H9 (cell line): ENCODE measurements at regions not wholly inside any gene's neighbourhood (a gene's known extent, or its start where the extent isn't known, plus 50 kb on each side); places are given as distances from the start of the nearest gene placed in this dataset.

Experiments used
- DNase-seq: peaks from one replicate; pipeline ENCODE4 v3.0.0-alpha.2; 2017
- H2AFZ ChIP-seq: one replicate; pipeline ENCODE4 v1.6.1; 2013; ENCODE audit warnings: mild to moderate bottlenecking, low read length, control low read depth, moderate library complexity
- H2AK5ac ChIP-seq: 2 replicates; pipeline ENCODE4 v1.6.1; 2013; ENCODE audit warnings: low read length, control low read depth, mixed read lengths; ENCODE audit not compliant: insufficient read length
- H2BK120ac ChIP-seq: one replicate; pipeline ENCODE4 v1.6.1; 2013; ENCODE audit warnings: low read depth, mild to moderate bottlenecking, low read length, control low read depth, inconsistent platforms; ENCODE audit not compliant: poor library complexity, severe bottlenecking
- H2BK12ac ChIP-seq: 2 replicates; pipeline ENCODE4 v1.6.1; 2013; ENCODE audit warnings: low read length, control low read depth, mixed read lengths, low read depth; ENCODE audit not compliant: insufficient read length
- H2BK15ac ChIP-seq: 2 replicates; pipeline ENCODE4 v1.6.1; 2013; ENCODE audit warnings: low read depth, low read length, control low read depth
- H2BK20ac ChIP-seq: one replicate; pipeline ENCODE4 v1.6.1; 2013; ENCODE audit warnings: low read depth, mild to moderate bottlenecking, low read length, control low read depth, inconsistent platforms; ENCODE audit not compliant: poor library complexity, severe bottlenecking
- H2BK5ac ChIP-seq: 2 replicates; pipeline ENCODE4 v1.6.1; 2013; ENCODE audit warnings: low read length, control low read depth, mixed read lengths; ENCODE audit not compliant: insufficient read length
- H3K14ac ChIP-seq: 2 replicates; pipeline ENCODE4 v1.6.1; 2013; ENCODE audit warnings: low read length, control low read depth; ENCODE audit not compliant: insufficient read depth
- H3K18ac ChIP-seq: 2 replicates; pipeline ENCODE4 v1.6.1; 2013; ENCODE audit warnings: low read depth, mild to moderate bottlenecking, mixed read lengths, low read length, control low read depth; ENCODE audit not compliant: insufficient read length
- H3K23ac ChIP-seq: 2 replicates; pipeline ENCODE4 v1.6.1; 2013; ENCODE audit warnings: low read length, control low read depth, mixed read lengths, low read depth; ENCODE audit not compliant: insufficient read length
- H3K23me2 ChIP-seq: 2 replicates; pipeline ENCODE4 v1.6.1; 2013; ENCODE audit warnings: low read depth, mild to moderate bottlenecking, mixed read lengths, low read length, control low read depth; ENCODE audit not compliant: insufficient read length, poor library complexity, severe bottlenecking
- H3K27ac ChIP-seq: 2 replicates; pipeline ENCODE4 v1.5.1; 2013; ENCODE audit warnings: low read length, control low read depth, mixed read lengths, low read depth; ENCODE audit not compliant: insufficient read length
- H3K27me3 ChIP-seq: 2 replicates; pipeline ENCODE4 v1.6.1; 2013; ENCODE audit warnings: low read length, control low read depth, inconsistent platforms; ENCODE audit not compliant: insufficient read depth
- H3K4ac ChIP-seq: 2 replicates; pipeline ENCODE4 v1.6.1; 2013; ENCODE audit warnings: low read depth, mild to moderate bottlenecking, control low read depth, inconsistent platforms, low read length, moderate library complexity
- H3K4me1 ChIP-seq: 2 replicates; pipeline ENCODE4 v1.6.1; 2013; ENCODE audit warnings: low read length, control low read depth, inconsistent platforms; ENCODE audit not compliant: insufficient read depth
- H3K4me2 ChIP-seq: 2 replicates; pipeline ENCODE4 v1.6.1; 2013; ENCODE audit warnings: low read length, control low read depth, mixed read lengths; ENCODE audit not compliant: insufficient read length, insufficient read depth
- H3K56ac ChIP-seq: 2 replicates; pipeline ENCODE4 v1.6.1; 2013; ENCODE audit warnings: low read depth, mild to moderate bottlenecking, mixed read lengths, low read length, control low read depth; ENCODE audit not compliant: insufficient read length
- H3K79me1 ChIP-seq: 2 replicates; pipeline ENCODE4 v1.6.1; 2013; ENCODE audit warnings: low read depth, mild to moderate bottlenecking, moderate library complexity, low read length, control low read depth, inconsistent platforms; ENCODE audit not compliant: insufficient read depth, poor library complexity, severe bottlenecking
- H3K79me2 ChIP-seq: 2 replicates; pipeline ENCODE4 v1.6.1; 2013; ENCODE audit warnings: low read length, control low read depth, inconsistent platforms; ENCODE audit not compliant: insufficient read depth
- H3K9ac ChIP-seq: 2 replicates; pipeline ENCODE4 v1.6.1; 2013; ENCODE audit warnings: low read length, control low read depth, mixed read lengths; ENCODE audit not compliant: insufficient read length; ENCODE audit errors: extremely low read depth
- H3K9me3 ChIP-seq: one replicate; pipeline ENCODE4 v1.6.1; 2013; ENCODE audit warnings: low read depth, low read length, inconsistent platforms; ENCODE audit not compliant: control insufficient read depth
- H3T11ph ChIP-seq: one replicate; pipeline ENCODE4 v1.6.1; 2013; ENCODE audit warnings: mild to moderate bottlenecking, low read length, control low read depth, inconsistent platforms
- H4K20me1 ChIP-seq: one replicate; pipeline ENCODE4 v1.6.1; 2013; ENCODE audit not compliant: control insufficient read depth, insufficient read length, insufficient read depth
- H4K5ac ChIP-seq: 2 replicates; pipeline ENCODE4 v1.6.1; 2013; ENCODE audit warnings: low read depth, mild to moderate bottlenecking, mixed read lengths, low read length, control low read depth; ENCODE audit not compliant: insufficient read length
- H4K8ac ChIP-seq: replicated peaks from 2 replicates; pipeline ENCODE4 v1.6.1; 2013; ENCODE audit warnings: low read length, control low read depth, mixed read lengths, low read depth; ENCODE audit not compliant: insufficient read length
- H4K91ac ChIP-seq: 2 replicates; pipeline ENCODE4 v1.6.1; 2013; ENCODE audit warnings: low read depth, mild to moderate bottlenecking, moderate library complexity, mixed read lengths, low read length, control low read depth; ENCODE audit not compliant: insufficient read length
- H3K27ac Mint-ChIP-seq, 3 experiments: 2 replicates in 2 of 3; 3 replicates in 1 of 3; pipeline ENCODE4 v1.8.0; 2020 to 2021; ENCODE audit warnings: mixed read lengths in 3 of 3, mild to moderate bottlenecking in 1 of 3, moderate library complexity in 1 of 3
- H3K27me3 Mint-ChIP-seq: 2 replicates; pipeline ENCODE4 v1.8.0; 2021; ENCODE audit warnings: low read depth, mild to moderate bottlenecking, moderate library complexity, mixed read lengths
- H3K36me3 Mint-ChIP-seq, 3 experiments: 2 replicates in 2 of 3; 3 replicates in 1 of 3; pipeline ENCODE4 v1.8.0; 2020 to 2021; ENCODE audit warnings: low read depth in 3 of 3, mixed read lengths in 3 of 3; ENCODE audit not compliant: insufficient read depth in 1 of 3
- H3K4me1 Mint-ChIP-seq, 2 experiments: 2 replicates each; pipeline ENCODE4 v1.8.0; 2020; ENCODE audit warnings: mixed read lengths in 2 of 2
- H3K4me3 Mint-ChIP-seq, 2 experiments: 2 replicates in 1 of 2; 3 replicates in 1 of 2; pipeline ENCODE4 v1.8.0; 2020 to 2021; ENCODE audit warnings: mild to moderate bottlenecking in 2 of 2, mixed read lengths in 2 of 2, moderate library complexity in 1 of 2
- H3K9me3 Mint-ChIP-seq, 2 experiments: 2 replicates in 1 of 2; 3 replicates in 1 of 2; pipeline ENCODE4 v1.8.0; 2020; ENCODE audit warnings: mild to moderate bottlenecking in 2 of 2, mixed read lengths in 2 of 2, moderate library complexity in 1 of 2
- CTCF ChIP-seq: fragments of 200-600 bp; sonication (generic); conservative IDR thresholded peaks from 3 replicates; pipeline ENCODE4 v1.8.0; 2021; ENCODE audit warnings: antibody characterized with exemption, mild to moderate bottlenecking
- WGBS: extraction: QIAGEN DNeasy Blood & Tissue Kit; methylation state at CpG from one replicate; pipeline ENCODE4 v1.1.7; 2013; ENCODE audit warnings: missing lambda C conversion rate, low lambda C conversion rate, mixed read lengths; ENCODE audit not compliant: insufficient read length; ENCODE audit errors: extremely low coverage; 5-methylcytosine and 5-hydroxymethylcytosine counted together

GRCh38 chr13:103487841-103488240 is 421.6 kb upstream of the SLC10A2 start:
- Histone ChIP-seq H2AK5ac (no peak overlapping the region), H3K9me3 (no peaks in the 10 kb centered on the region), H3K27me3 (no peaks in the 10 kb centered on the region), H3K56ac (no peak overlapping the region), H2AFZ (no peak overlapping the region), H2BK120ac (no peak overlapping the region), H2BK12ac (no peak overlapping the region), H3K14ac (no peak overlapping the region), H3K79me1 (no peaks in the 10 kb centered on the region), H3K9ac (no peak overlapping the region), H3K23me2 (no peaks in the 10 kb centered on the region), H4K5ac (no peak overlapping the region), H4K91ac (no peak overlapping the region), H3K4me1 (no peaks in the 10 kb centered on the region), H3T11ph (no peak overlapping the region), H3K27ac (no peak overlapping the region), H2BK15ac (no peak overlapping the region), H3K4me2 (no peak overlapping the region), H3K79me2 (no peaks in the 10 kb centered on the region), H3K18ac (no peak overlapping the region), H4K8ac (no peak overlapping the region), H2BK20ac (no peak overlapping the region), H3K4ac (no peak overlapping the region), H3K23ac (no peak overlapping the region), H2BK5ac (no peak overlapping the region), H4K20me1 (no peaks in the 10 kb centered on the region)
- no peaks in the 10 kb centered on the region for H3K27me3 Mint-ChIP-seq
- WGBS = no CpG with 5 or more reads among the region's 2 CpGs
- no peak overlapping the region for H3K4me3 Mint-ChIP-seq
- peaks cover 2% of the 10 kb centered on the region in 2 experiments for H3K9me3 Mint-ChIP-seq
- DNase-seq = no peak
- TF ChIP-seq CTCF = no peak
- peaks cover 1 to 3% (median 2%) of the 10 kb centered on the region in 3 experiments; a peak in 6 of 7 replicates for H3K36me3 Mint-ChIP-seq
- no peak overlapping the region for H3K27ac Mint-ChIP-seq
- no peaks in the 10 kb centered on the region for H3K4me1 Mint-ChIP-seq
